B cell (primary cell): ENCODE measurements at regions not wholly inside any gene's neighbourhood (a gene's known extent, or its start where the extent isn't known, plus 50 kb on each side); places are given as distances from the start of the nearest gene placed in this dataset.

ENCODE experiments used
- ATAC-seq: fragments of 200-7000 bp; cut with Tn5 transposase; one replicate; pipeline ENCODE4 v1.10.0; 2021; ENCODE audit warnings: low read depth, mild to moderate bottlenecking, moderate number of reproducible peaks, moderate library complexity
- CTCF ChIA-PET: fragments of 350-600 bp; sonication (Branson Sonifier 250); formaldehyde crosslinking; loops from one replicate; lab custom pipeline; 2021; ENCODE audit warnings: antibody characterized with exemption, inconsistent platforms; lab: Charles Lee
- POLR2A ChIA-PET: fragments of 350-600 bp; sonication (Branson Sonifier 250); formaldehyde crosslinking; loops from one replicate; lab custom pipeline; 2021; ENCODE audit warnings: antibody characterized with exemption; lab: Charles Lee
- DNase-seq: peaks from one replicate; pipeline ENCODE4 v3.0.0; 2013
- H2AFZ ChIP-seq: 2 replicates; pipeline ENCODE4 v1.6.1; 2012; ENCODE audit warnings: mild to moderate bottlenecking, low read depth, low read length; ENCODE audit not compliant: insufficient read depth, poor library complexity, severe bottlenecking
- H3K27ac ChIP-seq, 2 donors: 1 replicate in 1 of 2; 2 replicates in 1 of 2; pipeline ENCODE4 v1.5.1; 2012 to 2013; ENCODE audit warnings: low read length in 2 of 2, mild to moderate bottlenecking in 2 of 2, moderate library complexity in 1 of 2
- H3K27me3 ChIP-seq, 4 experiments: fragments of 200-600 bp in 1 of 4; sonication (generic) in 1 of 4; replicated peaks in 1 of 4; 1 replicate in 2 of 4; 2 replicates in 2 of 4; pipeline versions ENCODE4 v1.6.1 to v1.7.0; 2013 to 2016; ENCODE audit warnings: low read length in 3 of 4, mild to moderate bottlenecking in 2 of 4, mixed read lengths in 1 of 4, moderate library complexity in 1 of 4; ENCODE audit not compliant: insufficient read depth in 4 of 4, control insufficient read depth in 3 of 4; ENCODE audit errors: control extremely low read depth in 1 of 4
- H3K36me3 ChIP-seq, 2 experiments: replicated peaks in 1 of 2; 1 replicate in 1 of 2; 2 replicates in 1 of 2; pipeline versions ENCODE4 v1.6.1 to v1.7.1; 2013; ENCODE audit warnings: low read length in 1 of 2; ENCODE audit not compliant: insufficient read depth in 2 of 2, control insufficient read depth in 1 of 2; ENCODE audit errors: control extremely low read depth in 1 of 2, extremely low read depth in 1 of 2
- H3K4me1 ChIP-seq, 2 donors: fragments of 200-600 bp in 1 of 2; sonication (generic) in 1 of 2; 1 replicate in 1 of 2; 2 replicates in 1 of 2; pipeline versions ENCODE4 v1.5.1 to v1.6.1; 2013 to 2017; ENCODE audit warnings: low read length in 2 of 2; ENCODE audit not compliant: control insufficient read depth in 2 of 2, insufficient read depth in 2 of 2
- H3K4me2 ChIP-seq: replicated peaks from 2 replicates; pipeline ENCODE3; 2012; ENCODE audit warnings: mild to moderate bottlenecking, low read depth, low read length; ENCODE audit not compliant: poor library complexity, severe bottlenecking
- H3K4me3 ChIP-seq, 5 experiments: fragments of 200-600 bp in 1 of 5; sonication (generic) in 1 of 5; 1 replicate in 3 of 5; 2 replicates in 2 of 5; pipeline versions ENCODE4 v1.5.1 to v1.7.0; 2011 to 2016; ENCODE audit warnings: low read length in 4 of 5, mild to moderate bottlenecking in 4 of 5, low read depth in 2 of 5, control low read depth in 1 of 5, moderate library complexity in 1 of 5; ENCODE audit not compliant: insufficient read depth in 1 of 5; ENCODE audit errors: control extremely low read depth in 1 of 5, extremely low read depth in 1 of 5
- H3K79me2 ChIP-seq: fragments of 200-600 bp; sonication (generic); one replicate; pipeline ENCODE4 v1.6.0; 2016; ENCODE audit warnings: low read length; ENCODE audit not compliant: control insufficient read depth, insufficient read depth
- H3K9ac ChIP-seq: fragments of 200-600 bp; sonication (generic); 2 replicates; pipeline ENCODE4 v1.6.1; 2017; ENCODE audit warnings: mild to moderate bottlenecking, low read length, moderate library complexity
- H3K9me3 ChIP-seq, 3 donors: one replicate each; pipeline versions ENCODE4 v1.6.1 to v1.7.1; 2013; ENCODE audit warnings: low read length in 2 of 3; ENCODE audit not compliant: control insufficient read depth in 2 of 3, insufficient read depth in 1 of 3; ENCODE audit errors: control extremely low read depth in 1 of 3
- H4K20me1 ChIP-seq: 2 replicates; pipeline ENCODE4 v1.6.0; 2012; ENCODE audit warnings: mild to moderate bottlenecking, low read length; ENCODE audit not compliant: insufficient read depth, control insufficient read depth, poor library complexity, severe bottlenecking
- H3K27ac Mint-ChIP-seq: one replicate; pipeline ENCODE4 v1.8.0; 2021; ENCODE audit warnings: mixed read lengths
- H3K27me3 Mint-ChIP-seq: one replicate; pipeline ENCODE4 v1.8.0; 2021; ENCODE audit warnings: mixed read lengths
- H3K4me1 Mint-ChIP-seq: one replicate; pipeline ENCODE4 v1.8.0; 2021; ENCODE audit warnings: mixed read lengths
- H3K4me3 Mint-ChIP-seq: one replicate; pipeline ENCODE4 v1.8.0; 2021; ENCODE audit warnings: mixed read lengths
- H3K9me3 Mint-ChIP-seq: one replicate; pipeline ENCODE4 v1.8.0; 2022; ENCODE audit warnings: mixed read lengths; ENCODE audit not compliant: insufficient read depth
- CTCF ChIP-seq: fragments of 200-600 bp; IDR thresholded peaks from one replicate; pipeline ENCODE4 v1.8.0; 2022; ENCODE audit warnings: antibody characterized with exemption, mild to moderate bottlenecking
- EZH2 ChIP-seq: IDR thresholded peaks from 2 replicates; pipeline ENCODE4 v1.6.1; 2012; ENCODE audit warnings: borderline replicate concordance, low read depth, mild to moderate bottlenecking, moderate library complexity, low read length; ENCODE audit not compliant: insufficient read depth, poor library complexity, severe bottlenecking
- WGBS: methylation state at CpG from one replicate; pipeline ENCODE4 v1.1.5; 2013; ENCODE audit warnings: missing lambda C conversion rate; ENCODE audit not compliant: insufficient coverage; 5-methylcytosine and 5-hydroxymethylcytosine counted together
- intact Hi-C: fragments of 100-400 bp; cut with micrococcal nuclease; formaldehyde crosslinking; loops from one replicate; pipeline ENCODE4 v1.10.0; 2022

- H3K4me3 Mint-ChIP-seq: no peak overlapping the region
Measured at GRCh38 chr3:147925272-147925671, 516.1 kb downstream of the ZIC1 start.

DNA sequence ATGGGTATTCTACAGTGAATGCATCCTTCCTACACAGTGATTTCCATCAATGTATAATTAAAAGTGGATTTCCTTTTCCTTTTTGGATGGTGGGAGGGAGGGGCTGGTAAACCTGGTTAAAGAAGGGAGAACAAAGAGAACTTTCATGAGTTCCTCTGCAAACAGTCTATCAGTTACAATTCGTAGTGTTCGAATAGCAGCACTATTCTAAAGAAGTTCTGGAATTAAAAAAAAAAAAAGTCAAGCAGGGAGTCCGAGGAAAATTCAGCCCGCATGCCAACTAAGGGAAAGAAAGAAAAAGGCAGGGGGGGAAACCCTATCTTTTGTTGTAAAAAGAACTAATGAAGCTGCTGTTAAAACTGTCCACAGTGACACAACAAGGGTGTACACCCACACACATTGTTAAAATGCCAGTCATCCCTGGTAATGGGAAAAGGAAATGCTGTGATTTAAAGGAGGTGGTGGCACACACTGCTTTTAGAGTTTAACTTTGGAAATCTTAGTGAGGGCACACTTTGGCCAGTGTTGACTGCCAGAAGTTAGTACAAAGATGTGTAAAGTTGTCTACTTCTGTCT, 521.2 kb downstream of the ZIC1 start:
- TF ChIP-seq CTCF (no peak), EZH2 (no peak)
- H3K4me1 ChIP-seq: no peaks in the 10 kb centered on the region
- Mint-ChIP-seq H3K27me3 (no peaks in the 10 kb centered on the region), H3K4me3 (no peak overlapping the region), H3K9me3 (no peaks in the 10 kb centered on the region), H3K27ac (no peak overlapping the region), H3K4me1 (no peaks in the 10 kb centered on the region)
- H3K27me3 ChIP-seq: no peaks in the 10 kb centered on the region
- H3K4me3 ChIP-seq: no peak overlapping the region
- CTCF ChIA-PET: no interaction called here
- no peaks in the 10 kb centered on the region for H3K79me2 ChIP-seq
- intact Hi-C loops: no loop called here
- no peak for ATAC-seq
- no peaks in the 10 kb centered on the region for H3K9me3 ChIP-seq
- H3K9ac ChIP-seq: no peak overlapping the region
- WGBS: 35% methylated on average over 2 of the region's 4 CpGs
- H3K36me3 ChIP-seq: no peaks in the 10 kb centered on the region
- no peaks in the 10 kb centered on the region for H4K20me1 ChIP-seq
- POLR2A ChIA-PET: no interaction called here
- no peak for DNase-seq
- no peak overlapping the region for H2AFZ ChIP-seq
- no peak overlapping the region for H3K27ac ChIP-seq
- H3K4me2 ChIP-seq: no peak overlapping the region

More at GRCh38 chr3:147925272-147925671, 516.1 kb downstream of the ZIC1 start:
- no peak overlapping the region for H2AFZ ChIP-seq
- Mint-ChIP-seq H3K27ac (no peak overlapping the region), H3K9me3 (no peaks in the 10 kb centered on the region), H3K4me1 (no peaks in the 10 kb centered on the region), H3K27me3 (no peaks in the 10 kb centered on the region)
- ChIA-PET CTCF (no interaction called here), POLR2A (no interaction called here)
- H3K27ac ChIP-seq: no peak overlapping the region
- H3K9me3 ChIP-seq: no peaks in the 10 kb centered on the region
- no peaks in the 10 kb centered on the region for H3K36me3 ChIP-seq
- no peak for TF ChIP-seq CTCF
- no peak for TF ChIP-seq EZH2
- ATAC-seq (no peak), DNase-seq (no peak)
- no peaks in the 10 kb centered on the region for H4K20me1 ChIP-seq
- H3K4me3 ChIP-seq: no peak overlapping the region
- H3K79me2 ChIP-seq: no peaks in the 10 kb centered on the region
- H3K4me2 ChIP-seq: no peak overlapping the region
- H3K27me3 ChIP-seq: no peaks in the 10 kb centered on the region
- intact Hi-C loops: no loop called here
- H3K4me1 ChIP-seq: no peaks in the 10 kb centered on the region
- no peak overlapping the region for H3K9ac ChIP-seq
